H9 (cell line): ENCODE measurements at regions not wholly inside any gene's neighbourhood (a gene's known extent, or its start where the extent isn't known, plus 50 kb on each side); places are given as distances from the start of the nearest gene placed in this dataset.

Source experiments
- DNase-seq: peaks from one replicate; pipeline ENCODE4 v3.0.0-alpha.2; 2017
- H2AFZ ChIP-seq: one replicate; pipeline ENCODE4 v1.6.1; 2013; ENCODE audit warnings: mild to moderate bottlenecking, low read length, control low read depth, moderate library complexity
- H2AK5ac ChIP-seq: 2 replicates; pipeline ENCODE4 v1.6.1; 2013; ENCODE audit warnings: low read length, control low read depth, mixed read lengths; ENCODE audit not compliant: insufficient read length
- H2BK120ac ChIP-seq: one replicate; pipeline ENCODE4 v1.6.1; 2013; ENCODE audit warnings: low read depth, mild to moderate bottlenecking, low read length, control low read depth, inconsistent platforms; ENCODE audit not compliant: poor library complexity, severe bottlenecking
- H2BK12ac ChIP-seq: 2 replicates; pipeline ENCODE4 v1.6.1; 2013; ENCODE audit warnings: low read length, control low read depth, mixed read lengths, low read depth; ENCODE audit not compliant: insufficient read length
- H2BK15ac ChIP-seq: 2 replicates; pipeline ENCODE4 v1.6.1; 2013; ENCODE audit warnings: low read depth, low read length, control low read depth
- H2BK20ac ChIP-seq: one replicate; pipeline ENCODE4 v1.6.1; 2013; ENCODE audit warnings: low read depth, mild to moderate bottlenecking, low read length, control low read depth, inconsistent platforms; ENCODE audit not compliant: poor library complexity, severe bottlenecking
- H2BK5ac ChIP-seq: 2 replicates; pipeline ENCODE4 v1.6.1; 2013; ENCODE audit warnings: low read length, control low read depth, mixed read lengths; ENCODE audit not compliant: insufficient read length
- H3K14ac ChIP-seq: 2 replicates; pipeline ENCODE4 v1.6.1; 2013; ENCODE audit warnings: low read length, control low read depth; ENCODE audit not compliant: insufficient read depth
- H3K18ac ChIP-seq: 2 replicates; pipeline ENCODE4 v1.6.1; 2013; ENCODE audit warnings: low read depth, mild to moderate bottlenecking, mixed read lengths, low read length, control low read depth; ENCODE audit not compliant: insufficient read length
- H3K23ac ChIP-seq: 2 replicates; pipeline ENCODE4 v1.6.1; 2013; ENCODE audit warnings: low read length, control low read depth, mixed read lengths, low read depth; ENCODE audit not compliant: insufficient read length
- H3K23me2 ChIP-seq: 2 replicates; pipeline ENCODE4 v1.6.1; 2013; ENCODE audit warnings: low read depth, mild to moderate bottlenecking, mixed read lengths, low read length, control low read depth; ENCODE audit not compliant: insufficient read length, poor library complexity, severe bottlenecking
- H3K27ac ChIP-seq: 2 replicates; pipeline ENCODE4 v1.5.1; 2013; ENCODE audit warnings: low read length, control low read depth, mixed read lengths, low read depth; ENCODE audit not compliant: insufficient read length
- H3K27me3 ChIP-seq: 2 replicates; pipeline ENCODE4 v1.6.1; 2013; ENCODE audit warnings: low read length, control low read depth, inconsistent platforms; ENCODE audit not compliant: insufficient read depth
- H3K4ac ChIP-seq: 2 replicates; pipeline ENCODE4 v1.6.1; 2013; ENCODE audit warnings: low read depth, mild to moderate bottlenecking, control low read depth, inconsistent platforms, low read length, moderate library complexity
- H3K4me1 ChIP-seq: 2 replicates; pipeline ENCODE4 v1.6.1; 2013; ENCODE audit warnings: low read length, control low read depth, inconsistent platforms; ENCODE audit not compliant: insufficient read depth
- H3K4me2 ChIP-seq: 2 replicates; pipeline ENCODE4 v1.6.1; 2013; ENCODE audit warnings: low read length, control low read depth, mixed read lengths; ENCODE audit not compliant: insufficient read length, insufficient read depth
- H3K56ac ChIP-seq: 2 replicates; pipeline ENCODE4 v1.6.1; 2013; ENCODE audit warnings: low read depth, mild to moderate bottlenecking, mixed read lengths, low read length, control low read depth; ENCODE audit not compliant: insufficient read length
- H3K79me1 ChIP-seq: 2 replicates; pipeline ENCODE4 v1.6.1; 2013; ENCODE audit warnings: low read depth, mild to moderate bottlenecking, moderate library complexity, low read length, control low read depth, inconsistent platforms; ENCODE audit not compliant: insufficient read depth, poor library complexity, severe bottlenecking
- H3K79me2 ChIP-seq: 2 replicates; pipeline ENCODE4 v1.6.1; 2013; ENCODE audit warnings: low read length, control low read depth, inconsistent platforms; ENCODE audit not compliant: insufficient read depth
- H3K9ac ChIP-seq: 2 replicates; pipeline ENCODE4 v1.6.1; 2013; ENCODE audit warnings: low read length, control low read depth, mixed read lengths; ENCODE audit not compliant: insufficient read length; ENCODE audit errors: extremely low read depth
- H3K9me3 ChIP-seq: one replicate; pipeline ENCODE4 v1.6.1; 2013; ENCODE audit warnings: low read depth, low read length, inconsistent platforms; ENCODE audit not compliant: control insufficient read depth
- H3T11ph ChIP-seq: one replicate; pipeline ENCODE4 v1.6.1; 2013; ENCODE audit warnings: mild to moderate bottlenecking, low read length, control low read depth, inconsistent platforms
- H4K20me1 ChIP-seq: one replicate; pipeline ENCODE4 v1.6.1; 2013; ENCODE audit not compliant: control insufficient read depth, insufficient read length, insufficient read depth
- H4K5ac ChIP-seq: 2 replicates; pipeline ENCODE4 v1.6.1; 2013; ENCODE audit warnings: low read depth, mild to moderate bottlenecking, mixed read lengths, low read length, control low read depth; ENCODE audit not compliant: insufficient read length
- H4K8ac ChIP-seq: replicated peaks from 2 replicates; pipeline ENCODE4 v1.6.1; 2013; ENCODE audit warnings: low read length, control low read depth, mixed read lengths, low read depth; ENCODE audit not compliant: insufficient read length
- H4K91ac ChIP-seq: 2 replicates; pipeline ENCODE4 v1.6.1; 2013; ENCODE audit warnings: low read depth, mild to moderate bottlenecking, moderate library complexity, mixed read lengths, low read length, control low read depth; ENCODE audit not compliant: insufficient read length
- H3K27ac Mint-ChIP-seq, 3 experiments: 2 replicates in 2 of 3; 3 replicates in 1 of 3; pipeline ENCODE4 v1.8.0; 2020 to 2021; ENCODE audit warnings: mixed read lengths in 3 of 3, mild to moderate bottlenecking in 1 of 3, moderate library complexity in 1 of 3
- H3K27me3 Mint-ChIP-seq: 2 replicates; pipeline ENCODE4 v1.8.0; 2021; ENCODE audit warnings: low read depth, mild to moderate bottlenecking, moderate library complexity, mixed read lengths
- H3K36me3 Mint-ChIP-seq, 3 experiments: 2 replicates in 2 of 3; 3 replicates in 1 of 3; pipeline ENCODE4 v1.8.0; 2020 to 2021; ENCODE audit warnings: low read depth in 3 of 3, mixed read lengths in 3 of 3; ENCODE audit not compliant: insufficient read depth in 1 of 3
- H3K4me1 Mint-ChIP-seq, 2 experiments: 2 replicates each; pipeline ENCODE4 v1.8.0; 2020; ENCODE audit warnings: mixed read lengths in 2 of 2
- H3K4me3 Mint-ChIP-seq, 2 experiments: 2 replicates in 1 of 2; 3 replicates in 1 of 2; pipeline ENCODE4 v1.8.0; 2020 to 2021; ENCODE audit warnings: mild to moderate bottlenecking in 2 of 2, mixed read lengths in 2 of 2, moderate library complexity in 1 of 2
- H3K9me3 Mint-ChIP-seq, 2 experiments: 2 replicates in 1 of 2; 3 replicates in 1 of 2; pipeline ENCODE4 v1.8.0; 2020; ENCODE audit warnings: mild to moderate bottlenecking in 2 of 2, mixed read lengths in 2 of 2, moderate library complexity in 1 of 2
- CTCF ChIP-seq: fragments of 200-600 bp; sonication (generic); conservative IDR thresholded peaks from 3 replicates; pipeline ENCODE4 v1.8.0; 2021; ENCODE audit warnings: antibody characterized with exemption, mild to moderate bottlenecking
- WGBS: extraction: QIAGEN DNeasy Blood & Tissue Kit; methylation state at CpG from one replicate; pipeline ENCODE4 v1.1.7; 2013; ENCODE audit warnings: missing lambda C conversion rate, low lambda C conversion rate, mixed read lengths; ENCODE audit not compliant: insufficient read length; ENCODE audit errors: extremely low coverage; 5-methylcytosine and 5-hydroxymethylcytosine counted together

- Histone ChIP-seq H3K23ac (no peak overlapping the region), H3K56ac (no peak overlapping the region), H2BK5ac (no peak overlapping the region), H3T11ph (no peak overlapping the region), H3K27ac (no peak overlapping the region), H4K8ac (no peak overlapping the region), H3K79me1 (no peaks in the 10 kb centered on the region), H4K20me1 (no peaks in the 10 kb centered on the region), H3K18ac (no peak overlapping the region), H3K4me2 (no peak overlapping the region), H2AFZ (no peak overlapping the region), H3K27me3 (no peaks in the 10 kb centered on the region), H3K14ac (no peak overlapping the region), H2BK15ac (no peak overlapping the region), H2AK5ac (no peak overlapping the region), H3K4ac (no peak overlapping the region), H3K9me3 (no peaks in the 10 kb centered on the region), H2BK20ac (no peak overlapping the region), H3K4me1 (no peaks in the 10 kb centered on the region), H2BK120ac (no peak overlapping the region), H3K9ac (no peak overlapping the region), H3K79me2 (no peaks in the 10 kb centered on the region), H4K91ac (no peak overlapping the region), H4K5ac (no peak overlapping the region), H2BK12ac (no peak overlapping the region), H3K23me2 (no peaks in the 10 kb centered on the region)
- Mint-ChIP-seq H3K27me3 (peaks cover 5% of the 10 kb centered on the region; the same call in 1 of the 2 replicates), H3K4me3 (no peak overlapping the region), H3K36me3 (no peaks in the 10 kb centered on the region), H3K27ac (no peak overlapping the region), H3K4me1 (no peaks in the 10 kb centered on the region), H3K9me3 (no peaks in the 10 kb centered on the region)
- DNase-seq, result no peak
- no peak for TF ChIP-seq CTCF
- no CpG with 5 or more reads among the region's 3 CpGs for WGBS
Observed at GRCh38 chr6:4698901-4699659, 77.1 kb upstream of the CDYL start.
